ENCODE measurements at regions not wholly inside any gene's neighbourhood (a gene's known extent, or its start where the extent isn't known, plus 50 kb on each side); places are given as distances from the start of the nearest gene placed in this dataset.

DNA sequence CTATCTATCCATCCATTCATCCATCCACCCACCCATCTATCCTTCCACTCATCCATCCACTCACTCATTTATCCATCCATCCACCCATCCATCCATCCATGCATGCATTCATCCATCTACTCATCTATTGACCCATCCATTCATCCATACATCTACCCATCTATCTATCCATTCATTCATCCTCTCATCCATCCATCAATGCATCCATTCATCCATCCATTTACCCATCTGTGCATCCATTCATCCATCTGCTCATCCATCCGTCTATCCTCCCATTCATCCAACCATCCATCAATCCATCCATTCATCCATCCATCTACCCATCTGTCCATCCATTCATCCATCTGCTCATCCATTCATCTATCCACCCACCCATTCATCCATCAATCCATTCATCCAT, 224.5 kb upstream of the MAF start:
- TF ChIP-seq POLR2AphosphoS5 (IDR thresholded peaks at IDR 0.05; ENCODE audit: borderline replicate concordance, low read depth, low read length): no peak
- no peak for TF ChIP-seq EZH2 (IDR thresholded peaks at IDR 0.05)
- TF ChIP-seq FOXP2 (optimal IDR thresholded peaks at IDR 0.05; ENCODE audit: control extremely low read depth, extremely low read length, insufficient read depth): no peak
